Tibial nerve (tissue), 4 donors: ENCODE measurements at regions not wholly inside any gene's neighbourhood (a gene's known extent, or its start where the extent isn't known, plus 50 kb on each side); places are given as distances from the start of the nearest gene placed in this dataset.

Source experiments
- EP300 ChIP-seq, 2 donors: sonication (generic); formaldehyde crosslinking; IDR thresholded peaks; one replicate each; pipeline ENCODE4 v1.6.1; 2017; ENCODE audit warnings: antibody characterized with exemption in 2 of 2, mild to moderate bottlenecking in 1 of 2
- POLR2A ChIP-seq, 2 donors: fragments of 450-650 bp; IDR thresholded peaks; one replicate each; pipeline ENCODE4 v1.6.1; 2017; ENCODE audit warnings: antibody characterized with exemption in 2 of 2, mild to moderate bottlenecking in 2 of 2, moderate library complexity in 2 of 2
- TF ChIP-seq, protein P1 (sequence below), 5 experiments: fragments of 200-600 bp in 3 of 5; fragments of 450-650 bp in 2 of 5; sonication (generic) in 3 of 5; IDR thresholded peaks; one replicate each; pipeline ENCODE4 v1.5.1; 2016 to 2019; ENCODE audit warnings: antibody characterized with exemption in 5 of 5, mild to moderate bottlenecking in 3 of 5, moderate library complexity in 2 of 5

DNA sequence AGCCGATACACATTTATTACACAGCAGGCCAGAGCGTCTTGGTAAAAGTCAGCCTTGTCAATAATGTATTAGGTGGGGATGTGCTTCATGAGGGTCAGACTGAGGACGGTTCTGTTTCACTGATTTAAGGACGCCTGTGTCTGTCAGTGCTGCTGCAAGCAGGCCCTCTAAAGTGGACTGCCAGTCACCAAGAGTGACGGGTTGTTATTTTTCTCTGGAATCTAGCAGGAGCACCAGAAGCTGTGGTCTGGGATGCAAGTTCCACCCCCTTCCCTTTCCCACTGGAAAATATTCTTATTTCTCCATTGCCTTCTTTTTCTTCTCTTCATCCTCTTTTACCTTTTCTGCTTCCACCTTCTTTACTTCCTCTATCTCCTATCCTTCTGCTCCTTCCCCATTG is 191.2 kb upstream of the NCAM1 start:
- TF ChIP-seq, protein P1, sequence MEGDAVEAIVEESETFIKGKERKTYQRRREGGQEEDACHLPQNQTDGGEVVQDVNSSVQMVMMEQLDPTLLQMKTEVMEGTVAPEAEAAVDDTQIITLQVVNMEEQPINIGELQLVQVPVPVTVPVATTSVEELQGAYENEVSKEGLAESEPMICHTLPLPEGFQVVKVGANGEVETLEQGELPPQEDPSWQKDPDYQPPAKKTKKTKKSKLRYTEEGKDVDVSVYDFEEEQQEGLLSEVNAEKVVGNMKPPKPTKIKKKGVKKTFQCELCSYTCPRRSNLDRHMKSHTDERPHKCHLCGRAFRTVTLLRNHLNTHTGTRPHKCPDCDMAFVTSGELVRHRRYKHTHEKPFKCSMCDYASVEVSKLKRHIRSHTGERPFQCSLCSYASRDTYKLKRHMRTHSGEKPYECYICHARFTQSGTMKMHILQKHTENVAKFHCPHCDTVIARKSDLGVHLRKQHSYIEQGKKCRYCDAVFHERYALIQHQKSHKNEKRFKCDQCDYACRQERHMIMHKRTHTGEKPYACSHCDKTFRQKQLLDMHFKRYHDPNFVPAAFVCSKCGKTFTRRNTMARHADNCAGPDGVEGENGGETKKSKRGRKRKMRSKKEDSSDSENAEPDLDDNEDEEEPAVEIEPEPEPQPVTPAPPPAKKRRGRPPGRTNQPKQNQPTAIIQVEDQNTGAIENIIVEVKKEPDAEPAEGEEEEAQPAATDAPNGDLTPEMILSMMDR (IDR thresholded peaks at IDR 0.05): no peak
- TF ChIP-seq EP300 (IDR thresholded peaks at IDR 0.05) (no peak), POLR2A (IDR thresholded peaks at IDR 0.05) (no peak)
